NCI-H345 treated with DMSO at 0.1 percent for 48 hours (cell line): ENCODE measurements at regions not wholly inside any gene's neighbourhood (a gene's known extent, or its start where the extent isn't known, plus 50 kb on each side); places are given as distances from the start of the nearest gene placed in this dataset.
"Not testable (repeated sequence)": the region's sequence is repeated elsewhere in the genome, so short reads cannot be mapped to it uniquely, and the experiment has no call there.

Experiments used
- DNase-seq: peaks from one replicate; lab custom pipeline; 2025; ENCODE audit not compliant: unreplicated experiment; lab: John Stamatoyannopoulos, UW

- DNase-seq: no peak
Measured at GRCh38 chr7:50251765-50252164, 52.8 kb upstream of the IKZF1 start.

DNA sequence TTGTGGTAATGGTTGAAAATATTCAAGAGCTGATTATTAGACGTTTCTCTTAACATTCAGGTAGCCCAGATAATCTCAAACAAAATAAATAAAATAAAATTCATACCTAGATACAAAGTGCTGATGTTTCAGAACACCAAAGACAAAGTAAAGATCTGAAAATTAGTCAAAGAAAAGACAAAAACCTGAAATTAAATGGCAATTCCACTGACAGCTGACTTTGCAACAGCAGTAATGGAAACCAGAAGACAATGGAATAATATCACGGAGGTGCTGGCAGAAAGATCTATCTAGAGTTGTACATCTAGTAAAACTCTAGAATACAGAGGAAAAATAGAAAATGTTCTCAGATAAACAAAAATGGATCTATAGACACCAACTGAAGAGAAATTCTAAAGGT is 58.0 kb upstream of the IKZF1 start:
- DNase-seq: no peak

DNA sequence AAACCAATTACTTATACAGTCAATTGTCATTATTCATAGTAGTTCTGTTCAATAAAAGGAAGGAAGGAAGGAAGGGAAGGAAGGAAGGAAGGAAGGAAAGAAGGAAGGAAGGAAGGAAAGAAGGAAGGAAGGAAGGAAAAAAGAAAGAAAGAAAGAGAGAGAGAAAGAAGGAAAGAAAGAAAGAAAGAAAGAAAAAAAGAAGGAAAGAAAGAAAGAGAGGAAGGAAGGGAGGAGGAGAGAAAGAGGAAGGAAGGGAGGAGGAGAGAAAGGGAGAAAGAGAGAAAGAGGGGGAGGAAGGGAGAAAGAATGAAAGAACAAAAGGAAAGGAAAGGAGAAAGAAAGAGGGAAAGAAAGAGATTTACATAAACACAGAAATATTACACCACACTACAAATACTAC is 62.4 kb upstream of the IKZF1 start:
- DNase-seq: not testable (repeated sequence)

DNA sequence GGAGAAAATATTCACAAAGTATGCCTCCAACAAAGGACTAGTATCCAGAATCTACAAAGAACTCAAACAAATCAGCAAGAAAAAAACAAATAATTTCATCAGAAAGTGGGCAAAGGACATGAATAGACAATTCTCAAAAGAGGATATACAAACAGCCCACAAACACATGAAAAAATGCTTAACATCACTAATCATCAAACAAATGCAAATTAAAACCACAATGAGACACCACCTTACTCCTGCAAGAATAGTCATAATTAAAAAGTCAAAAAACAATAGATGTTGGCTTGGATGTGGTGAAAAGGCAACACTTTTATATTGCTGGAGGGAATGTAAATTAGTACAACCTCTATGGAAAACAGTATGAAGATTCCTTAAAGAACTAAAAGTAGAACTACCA is 63.8 kb upstream of the IKZF1 start:
- not testable (repeated sequence) for DNase-seq

DNA sequence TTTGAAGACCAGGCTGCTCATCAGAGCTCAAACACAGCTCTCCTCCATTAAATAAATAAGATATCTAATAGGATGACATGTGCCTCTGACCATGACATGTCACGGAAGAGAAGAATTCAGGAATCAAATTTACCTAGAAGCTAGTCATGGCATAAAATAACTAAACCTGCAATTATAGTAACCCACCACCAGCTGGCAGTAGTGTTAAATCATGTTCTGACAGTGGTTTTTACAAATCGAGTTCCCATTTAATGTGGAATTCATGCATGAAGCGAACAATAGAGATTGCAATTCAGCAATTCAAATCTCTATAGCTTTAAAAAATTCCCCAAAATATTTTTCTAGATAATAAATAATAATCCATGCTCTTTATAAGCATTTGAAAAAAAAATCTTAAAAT is 74.6 kb upstream of the IKZF1 start:
- no peak for DNase-seq

DNA sequence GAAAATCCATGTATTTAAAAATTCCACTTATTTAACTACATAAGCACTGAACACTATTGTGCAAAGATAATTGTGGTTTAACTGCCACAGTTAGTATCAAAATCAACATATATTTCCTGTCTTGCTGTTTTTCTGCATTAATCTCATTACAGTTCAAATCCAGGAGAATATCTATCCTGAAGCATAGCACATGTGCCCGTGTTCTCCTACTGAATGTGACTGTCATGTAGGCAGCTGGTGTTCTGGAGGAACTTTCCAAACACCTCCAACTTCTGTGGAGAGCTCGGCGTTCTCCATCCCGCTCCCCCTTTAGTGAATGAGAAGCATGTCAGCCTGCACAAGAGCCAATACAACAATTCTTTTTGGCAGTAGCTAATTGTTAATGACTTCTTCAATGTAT is 76.4 kb upstream of the IKZF1 start:
- no peak for DNase-seq

DNA sequence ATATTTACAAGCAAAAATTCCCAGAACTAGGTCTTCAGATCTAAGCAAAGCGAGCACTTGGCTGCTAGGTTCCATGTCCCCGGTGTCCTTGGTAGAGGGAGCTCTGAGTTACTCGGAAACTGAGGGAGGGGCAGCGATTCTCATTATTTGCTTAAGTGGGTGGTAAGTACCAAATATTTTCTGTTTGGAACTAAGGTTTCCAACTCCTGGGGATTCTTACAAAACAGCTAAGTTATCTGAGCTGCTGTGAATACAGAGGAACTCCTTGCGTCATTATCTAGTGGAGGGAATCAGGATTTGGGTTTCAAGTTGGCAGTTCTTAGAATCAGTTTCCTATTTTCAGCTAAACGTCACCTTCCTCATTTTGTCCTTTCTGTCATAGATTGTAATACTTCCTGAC is 76.8 kb upstream of the IKZF1 start:
- DNase-seq: no peak

DNA sequence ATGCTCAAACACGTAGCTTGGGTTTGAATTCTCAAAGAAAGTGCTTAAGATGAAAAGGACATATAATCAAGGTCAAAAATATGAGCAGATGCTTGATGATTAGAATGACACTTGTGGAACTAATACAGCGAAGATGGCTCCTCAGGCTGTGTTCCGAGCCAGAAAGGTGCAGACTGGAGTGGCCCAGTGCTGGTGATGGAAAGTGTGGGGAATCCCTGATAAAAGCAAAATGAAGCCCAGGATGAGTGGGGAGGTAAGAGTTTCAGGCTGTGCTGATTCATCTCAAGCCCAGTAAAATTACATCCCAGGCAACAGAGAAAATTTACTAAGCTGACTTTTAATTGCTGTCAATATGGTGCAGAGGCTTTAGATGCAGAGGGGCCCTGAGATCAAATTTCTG is 77.8 kb upstream of the IKZF1 start:
- no peak for DNase-seq

- DNase-seq: no peak
Measured at GRCh38 chr7:50226145-50226544, 78.4 kb upstream of the IKZF1 start.

DNA sequence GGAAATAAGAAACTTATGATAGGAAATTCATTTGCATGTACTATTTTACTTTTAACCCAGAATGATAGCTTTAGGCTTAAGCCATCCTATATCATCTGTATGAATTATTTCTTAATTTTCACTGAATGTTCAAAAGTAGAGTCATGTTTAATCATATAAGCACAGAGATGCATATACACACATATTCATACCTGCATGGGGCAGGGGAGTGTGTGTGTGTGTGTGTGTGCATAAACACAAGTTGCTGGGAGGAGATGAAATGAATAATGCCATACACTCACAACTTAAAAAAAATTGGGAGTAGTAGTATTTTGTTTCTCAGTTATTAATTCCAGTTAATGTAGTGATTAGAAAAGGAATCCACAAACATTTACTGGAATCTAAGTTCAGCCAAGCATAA is 83.1 kb upstream of the IKZF1 start:
- no peak for DNase-seq

DNA sequence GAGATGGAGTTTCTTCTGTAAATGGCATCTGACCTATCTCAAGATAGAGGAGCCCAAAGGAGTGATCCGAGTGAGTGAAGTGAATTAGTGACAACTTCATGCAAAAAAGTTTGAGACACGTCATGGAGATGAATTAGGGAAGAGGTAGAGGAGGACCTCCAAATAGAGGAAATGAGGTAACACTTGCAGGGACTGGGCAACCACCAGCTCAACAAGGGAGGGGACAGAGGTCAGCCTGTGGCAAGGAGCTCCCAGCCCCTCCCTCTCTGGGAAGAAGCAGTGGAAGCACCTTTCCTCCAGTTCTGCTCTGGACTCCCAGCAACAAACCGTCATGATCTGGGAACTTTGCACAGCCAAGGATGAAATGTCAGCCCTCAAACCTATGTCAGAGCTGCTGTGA is 83.5 kb upstream of the IKZF1 start:
- DNase-seq: no peak

DNA sequence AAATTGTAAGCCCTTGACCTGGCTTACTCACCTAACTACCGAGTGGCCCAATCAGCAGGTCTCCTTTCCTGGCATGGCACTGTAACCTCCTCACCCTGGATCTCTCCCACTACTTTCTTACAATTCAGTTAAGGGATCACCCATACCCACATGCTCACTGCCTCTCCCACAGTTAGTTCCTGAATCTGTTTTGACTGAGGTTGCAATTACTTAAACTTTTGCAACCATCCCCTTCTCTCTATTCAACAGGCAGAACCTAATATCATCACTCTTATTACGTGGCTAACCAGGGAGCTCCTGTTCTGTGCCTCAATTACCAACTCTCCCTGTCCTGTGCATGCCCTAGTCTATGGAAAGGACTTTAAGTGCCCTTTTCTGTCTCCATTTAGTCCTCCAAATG is 84.2 kb upstream of the IKZF1 start:
- DNase-seq: no peak

DNA sequence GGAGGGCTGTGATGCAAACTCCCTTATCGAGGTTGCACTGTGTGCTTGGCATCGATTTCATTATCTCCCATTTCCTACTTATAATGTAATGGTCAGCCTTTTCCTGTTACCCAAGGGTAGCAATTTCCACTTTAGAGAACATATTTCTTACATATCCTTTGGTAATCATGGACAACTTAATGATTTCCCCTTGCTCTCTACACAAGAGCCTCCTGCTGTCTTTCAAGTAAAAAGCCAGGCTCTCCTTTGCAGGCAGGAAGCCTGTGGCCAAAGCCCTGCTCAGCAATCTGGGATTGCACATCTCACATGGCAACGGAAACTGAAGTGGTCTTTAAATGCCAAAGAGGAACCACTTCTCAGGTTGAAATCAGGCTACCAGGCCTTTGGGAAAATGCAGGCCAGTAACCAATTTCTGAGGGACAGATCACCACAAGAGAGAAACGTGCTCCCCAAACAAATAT is 86.7 kb upstream of the IKZF1 start:
- no peak for DNase-seq

DNA sequence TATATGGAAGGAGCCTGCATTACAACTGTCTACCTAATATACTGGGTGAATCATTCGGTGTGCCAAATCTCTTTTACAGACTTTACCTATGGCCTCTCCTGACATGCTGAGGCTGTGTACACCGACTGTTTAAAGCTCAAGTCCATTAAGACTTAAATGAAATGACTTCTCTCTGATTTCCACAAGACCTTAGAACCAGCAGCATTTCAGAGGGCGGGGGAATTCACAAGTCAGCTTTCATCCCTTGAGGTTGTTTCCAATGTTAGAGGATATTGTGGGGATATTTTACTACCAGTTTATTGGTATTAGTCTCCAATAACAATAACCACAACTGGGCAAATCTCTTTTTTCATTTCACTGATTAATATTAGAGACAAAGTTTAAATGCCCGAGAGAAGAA is 87.1 kb upstream of the IKZF1 start:
- DNase-seq: no peak

GRCh38 chr7:50216626-50217025 is 87.9 kb upstream of the IKZF1 start:
- no peak for DNase-seq

DNA sequence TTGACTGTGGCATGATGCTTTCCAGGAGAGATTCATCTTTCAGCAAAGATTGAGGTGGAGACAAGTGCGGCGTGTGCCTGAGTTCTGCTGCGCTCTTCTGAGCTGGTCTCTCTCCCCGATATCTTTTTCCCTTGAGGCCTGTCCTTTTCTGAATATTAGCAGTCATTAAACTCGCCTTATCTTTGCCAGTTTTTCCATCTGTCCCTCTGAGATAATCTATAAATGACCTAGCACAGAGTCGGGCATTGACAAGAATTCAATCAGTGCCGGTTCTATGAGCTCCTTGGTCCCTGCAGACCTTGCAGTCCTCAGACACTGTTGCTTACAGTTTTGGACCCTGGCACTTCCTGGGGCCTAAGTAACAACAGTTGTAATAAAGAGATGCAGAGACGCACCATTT is 89.7 kb upstream of the IKZF1 start:
- DNase-seq: no peak

DNA sequence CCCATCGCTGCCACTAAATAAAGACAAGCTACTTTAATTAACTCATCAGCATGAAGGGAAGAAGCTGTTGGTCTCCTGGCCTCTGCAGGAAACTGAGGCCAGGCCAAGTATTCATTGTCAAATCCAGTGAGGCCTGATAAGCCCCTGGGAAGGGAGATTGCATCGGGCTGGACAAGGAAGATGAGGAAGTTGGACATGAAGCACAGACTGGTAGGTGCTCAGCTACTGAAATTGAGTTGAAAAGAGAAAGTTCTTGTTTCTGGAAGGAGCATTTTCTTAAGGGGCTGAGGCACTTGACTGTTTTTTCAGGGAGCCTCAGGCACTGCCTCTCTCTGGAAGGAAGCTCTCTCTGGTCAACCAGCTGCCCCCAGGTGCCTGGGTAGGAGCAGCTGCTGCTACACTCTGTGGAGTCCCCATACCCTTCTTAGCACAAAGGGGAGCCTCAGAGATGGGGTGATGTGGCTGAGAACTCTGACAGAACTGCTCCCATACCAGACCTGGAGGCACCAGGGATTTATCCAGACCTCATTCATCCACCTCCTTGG is 90.3 kb upstream of the IKZF1 start:
- no peak for DNase-seq

DNA sequence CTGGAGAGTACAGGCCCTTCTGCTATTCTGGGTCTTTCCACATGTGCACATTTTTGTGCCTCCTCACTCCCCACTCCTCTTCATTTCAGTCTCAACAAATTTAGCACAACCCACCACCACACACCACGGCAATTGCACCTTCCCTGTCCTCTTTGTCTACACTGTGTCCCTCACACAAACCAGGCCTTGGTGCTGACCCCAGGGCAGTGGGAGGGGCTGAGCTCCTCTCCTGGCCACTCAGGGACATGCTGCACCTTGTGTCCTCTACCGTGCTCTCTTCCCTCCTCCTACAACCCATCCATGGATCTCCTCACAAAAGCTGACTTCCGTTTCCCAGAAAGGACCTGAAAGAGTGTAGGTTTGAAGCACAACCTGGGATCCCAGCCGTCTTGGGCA is 90.9 kb upstream of the IKZF1 start:
- no peak for DNase-seq

DNA sequence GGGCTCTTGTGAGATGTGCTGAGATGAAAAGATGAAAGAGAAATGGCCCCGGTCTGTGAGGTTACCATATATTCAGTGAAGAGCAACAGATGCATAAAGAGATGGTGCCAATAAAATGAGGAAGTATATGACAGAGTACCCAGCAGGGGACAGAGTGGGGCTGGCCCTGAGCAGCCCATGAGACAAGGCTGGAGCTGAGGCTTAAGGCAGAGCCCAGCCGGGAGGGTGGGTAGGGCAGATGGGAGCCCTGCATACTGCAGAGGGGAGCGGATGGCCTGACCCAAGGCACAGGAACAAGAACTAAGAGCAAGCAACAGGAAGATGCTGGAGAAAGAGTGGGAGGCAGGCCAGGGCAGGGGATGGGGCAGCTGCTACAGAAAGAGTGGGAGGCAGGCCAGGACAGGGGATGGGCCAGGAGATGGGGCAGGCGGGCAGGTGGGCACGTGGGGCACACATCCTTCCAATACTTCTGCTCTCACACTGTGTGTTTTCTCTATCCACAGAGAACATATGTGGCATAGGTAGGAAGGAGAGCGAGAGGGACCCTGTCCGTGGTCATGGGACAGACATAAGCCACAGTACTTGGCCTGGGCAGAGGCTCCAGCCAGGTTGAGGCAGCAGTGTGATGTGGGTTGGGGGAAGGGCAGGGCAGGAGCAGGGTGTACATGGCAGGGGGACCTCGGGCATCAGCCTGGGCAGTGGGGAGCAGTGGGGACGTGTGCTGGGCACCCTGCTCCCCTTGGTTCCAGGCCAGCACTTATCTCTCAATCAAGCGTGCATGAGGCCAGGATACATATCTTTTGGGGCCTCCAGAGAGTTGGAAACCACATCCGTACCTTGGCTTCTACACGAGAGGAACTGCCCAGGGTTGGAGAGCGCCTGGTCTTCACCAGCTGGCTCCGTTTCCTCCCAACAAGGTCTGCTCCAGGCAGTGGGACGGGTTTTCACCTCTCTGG is 91.6 kb upstream of the IKZF1 start:
- no peak for DNase-seq

- peak; percentile 29 for DNase-seq
Measured at GRCh38 chr7:50212016-50212325, 92.5 kb upstream of the IKZF1 start.

GRCh38 chr7:50211130-50212015 is 93.1 kb upstream of the IKZF1 start:
- no peak for DNase-seq

DNA sequence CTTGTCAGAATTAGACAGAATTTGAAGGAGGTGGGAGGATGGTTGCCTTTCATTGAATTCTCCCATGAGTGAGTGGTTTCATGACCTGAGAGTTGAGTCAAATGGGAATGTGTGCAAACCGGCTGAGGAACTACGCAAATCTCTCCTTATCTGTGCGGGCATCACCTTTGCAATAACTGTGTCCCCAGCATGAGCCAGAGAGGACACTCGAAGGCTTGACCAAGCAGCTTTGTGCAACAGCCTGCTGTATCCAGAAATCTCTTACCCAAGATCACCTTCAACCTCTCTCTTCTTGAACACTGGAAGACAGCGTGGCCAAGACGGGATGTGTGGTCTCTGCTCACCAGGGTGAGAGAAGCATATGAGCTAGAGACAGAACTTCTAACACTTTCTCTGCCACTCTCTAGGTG is 93.8 kb upstream of the IKZF1 start:
- no peak for DNase-seq
